RWPE1 (cell line): ENCODE measurements at regions not wholly inside any gene's neighbourhood (a gene's known extent, or its start where the extent isn't known, plus 50 kb on each side); places are given as distances from the start of the nearest gene placed in this dataset.

Source experiments
- CTCF ChIA-PET: fragments of 350-600 bp; sonication (Branson Sonifier 250); formaldehyde crosslinking; extraction: SDS; loops from one replicate; lab custom pipeline; 2021; lab: Yijun Ruan, JAX
- POLR2A ChIA-PET: fragments of 400-600 bp; formaldehyde crosslinking; extraction: SDS; loops from one replicate; lab custom pipeline; 2020; ENCODE audit warnings: antibody characterized with exemption; ENCODE audit not compliant: low non-redundant PET; lab: Yijun Ruan, JAX
- DNase-seq: peaks from one replicate; pipeline ENCODE4 v3.0.0; 2012; ENCODE audit warnings: low spot score
- H3K27ac ChIP-seq: fragments of 450-650 bp; 2 replicates; pipeline ENCODE4 v1.5.1; 2017
- CTCF ChIP-seq: fragments of 450-650 bp; conservative IDR thresholded peaks from 2 replicates; pipeline ENCODE4 v1.5.1; 2017; ENCODE audit warnings: low read depth, mild to moderate bottlenecking

- TF ChIP-seq CTCF = no peak
- no peak overlapping the region for H3K27ac ChIP-seq
- POLR2A ChIA-PET = no interaction called here
- CTCF ChIA-PET = no interaction called here
- DNase-seq = no peak
These were observed 832.3 kb upstream of the SLC10A2 start for GRCh38 chr13:103898481-103898880.

GRCh38 chr13:103895835-103896531 lies 829.8 kb upstream of the SLC10A2 start:
- TF ChIP-seq CTCF = no peak
- ChIA-PET CTCF (no interaction called here), POLR2A (no interaction called here)
- H3K27ac ChIP-seq = no peak overlapping the region
- DNase-seq = no peak

DNA sequence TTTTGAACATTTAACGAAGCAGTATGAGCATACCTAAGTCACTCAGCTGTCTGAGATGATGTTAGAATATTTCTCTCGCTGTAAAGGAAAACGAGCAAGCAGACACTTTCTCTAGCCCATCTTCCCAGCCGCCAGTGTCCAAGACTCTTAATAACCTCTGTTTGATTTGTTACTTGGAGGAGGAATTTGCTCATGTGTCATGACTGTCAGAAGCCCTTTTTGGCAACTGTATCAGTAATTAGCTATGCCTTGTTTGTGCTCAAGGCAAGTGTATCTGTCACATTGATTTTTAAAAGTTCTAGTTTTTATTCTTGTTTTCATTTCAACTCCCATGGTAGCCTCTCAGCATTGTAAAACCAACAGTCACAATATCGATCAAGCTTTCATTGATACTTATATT lies 828.4 kb upstream of the SLC10A2 start:
- DNase-seq = no peak
- ChIA-PET POLR2A (no interaction called here), CTCF (interaction anchor here (0.6 kb wide), 1 partner anchor 423 kb away, joined by 3 read pairs; no protein-coding TSS in a partner anchor)
- H3K27ac ChIP-seq = no peak overlapping the region
- no peak for TF ChIP-seq CTCF

GRCh38 chr13:103884101-103884723 lies 818.0 kb upstream of the SLC10A2 start:
- ChIA-PET CTCF (interaction anchor here (0.6 kb wide), 1 partner anchor 95 kb away, joined by 5 read pairs; no protein-coding TSS in a partner anchor), POLR2A (no interaction called here)
- TF ChIP-seq CTCF = no peak

DNA sequence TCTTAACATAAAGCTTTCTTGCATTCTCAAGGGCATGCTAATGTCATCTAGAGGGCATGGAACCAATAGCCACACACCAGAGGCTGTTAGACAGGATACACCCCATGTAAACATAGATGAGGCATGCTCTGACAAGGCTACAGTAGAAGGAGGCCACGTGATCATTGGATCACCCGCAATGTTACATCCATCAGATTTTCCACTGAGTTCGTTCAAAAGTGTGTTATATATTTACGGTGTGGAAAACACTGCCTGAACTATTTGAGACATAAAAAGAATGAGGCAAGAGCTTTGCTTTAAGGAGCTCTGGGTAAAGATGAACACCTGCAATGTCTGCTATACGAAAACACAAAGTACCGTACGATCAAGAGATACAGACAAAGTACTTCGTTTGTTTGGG lies 817.5 kb upstream of the SLC10A2 start:
- CTCF ChIA-PET = interaction anchor here (0.6 kb wide), 2 partner anchors 95 to 760 kb away, joined by 3 to 5 read pairs; no protein-coding TSS in a partner anchor

More at GRCh38 chr13:103884101-103884723, 818.0 kb upstream of the SLC10A2 start:
- no peak for DNase-seq
- H3K27ac ChIP-seq = no peak overlapping the region

More for the DNA sequence above, 817.5 kb upstream of the SLC10A2 start:
- no peak for DNase-seq
- POLR2A ChIA-PET = no interaction called here
- no peak overlapping the region for H3K27ac ChIP-seq
- TF ChIP-seq CTCF = no peak
